CMK (cell line): ENCODE measurements at regions not wholly inside any gene's neighbourhood (a gene's known extent, or its start where the extent isn't known, plus 50 kb on each side); places are given as distances from the start of the nearest gene placed in this dataset.

ENCODE experiments used
- DNase-seq: peaks from one replicate; pipeline ENCODE4 v3.0.0-alpha.2; 2010; ENCODE audit warnings: low read depth

- DNase-seq = no peak
Observed at GRCh38 chr3:25002052-25002451, 426.0 kb upstream of the RARB start.

DNA sequence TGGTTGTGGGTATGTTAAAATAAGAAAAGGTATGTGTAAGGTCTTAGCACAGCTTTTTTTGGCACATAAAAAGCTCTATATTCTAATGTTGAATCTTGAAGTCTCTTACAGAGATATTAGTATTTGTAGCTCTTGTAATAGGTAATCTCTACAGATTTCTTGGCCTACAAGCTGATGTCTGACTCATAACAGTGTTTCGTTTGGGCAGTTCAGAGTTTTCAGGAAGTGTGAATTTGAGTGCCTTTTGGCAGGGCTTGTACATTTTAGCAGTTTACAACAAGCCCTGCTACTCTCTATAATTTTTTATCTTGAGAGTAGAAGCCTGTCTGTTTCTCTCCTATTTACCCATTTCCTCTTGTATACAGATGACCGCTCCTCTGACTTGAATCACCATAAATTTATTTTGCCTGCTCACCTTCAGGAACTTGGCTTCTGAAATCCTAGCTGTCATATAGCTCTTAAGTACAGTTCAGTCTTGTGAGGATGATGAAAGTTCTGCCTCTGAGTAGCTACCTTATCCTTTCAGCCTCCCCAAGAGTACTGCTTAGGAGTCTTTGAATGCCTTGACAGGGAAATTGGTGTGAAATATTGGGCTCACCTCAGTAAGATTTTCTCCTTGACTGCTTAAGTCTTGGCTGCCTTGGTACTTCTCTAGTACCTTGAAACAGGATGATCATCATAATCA, 419.9 kb upstream of the RARB start:
- no peak for DNase-seq

- no peak for DNase-seq
Observed at GRCh38 chr3:25009665-25010064, 418.4 kb upstream of the RARB start.

DNA sequence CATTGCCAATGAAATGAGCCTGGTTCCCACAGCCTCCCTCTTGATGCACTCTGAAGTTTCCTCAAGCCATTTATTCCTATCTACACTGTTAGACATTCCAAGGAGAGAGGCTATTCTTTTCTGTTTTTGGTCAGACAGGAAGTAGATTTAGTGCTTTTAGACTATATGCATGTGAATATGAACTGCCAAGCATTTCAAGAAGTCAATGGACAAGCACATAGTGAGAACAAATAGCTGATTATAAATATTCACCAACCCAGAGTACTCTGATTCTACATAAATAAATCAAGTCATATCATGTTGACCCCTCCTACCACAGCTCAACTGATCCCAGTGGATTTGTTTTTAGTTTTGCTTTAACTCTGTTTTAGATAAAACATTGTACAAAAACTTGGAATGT, 412.5 kb upstream of the RARB start:
- DNase-seq = no peak

DNA sequence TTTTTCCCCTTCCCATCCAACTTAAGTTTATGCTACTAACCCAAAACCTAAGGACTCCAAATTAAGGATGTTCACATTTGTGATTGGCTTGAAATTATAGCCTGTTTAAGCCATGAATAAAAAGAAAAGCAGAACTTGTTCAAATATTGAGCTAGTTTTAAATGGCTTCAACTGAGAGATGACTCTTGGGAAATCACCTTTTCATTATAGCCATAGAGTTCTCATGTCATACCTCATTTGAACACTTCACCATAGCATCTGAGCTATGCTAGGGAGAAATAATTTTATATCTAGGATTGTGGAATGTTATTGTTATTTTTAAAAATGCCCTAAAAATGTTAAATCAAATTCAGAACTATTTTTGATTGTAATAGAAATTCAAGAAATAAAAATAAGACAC, 409.2 kb upstream of the RARB start:
- DNase-seq = no peak

DNA sequence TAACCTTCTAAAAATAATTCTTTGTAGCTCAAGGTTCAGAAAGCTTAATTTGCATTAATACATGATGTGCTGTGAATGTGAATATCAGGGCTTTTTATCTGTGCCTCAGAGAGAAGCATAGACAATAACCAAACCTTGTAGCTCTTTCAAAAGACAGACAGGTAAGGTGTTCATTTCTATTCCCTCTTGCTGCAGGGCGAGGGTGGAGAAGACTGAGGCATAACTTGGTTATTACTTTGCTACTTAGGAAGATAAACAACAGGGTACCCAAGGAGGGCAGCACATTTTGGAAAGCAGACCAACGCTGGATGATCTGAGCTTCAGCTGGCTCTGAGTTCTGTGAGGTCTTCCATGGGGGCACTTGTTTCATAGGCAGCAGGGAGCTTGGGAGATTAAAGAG, 408.6 kb upstream of the RARB start:
- DNase-seq = no peak

GRCh38 chr3:25021816-25022215, 406.2 kb upstream of the RARB start:
- DNase-seq = no peak

DNA sequence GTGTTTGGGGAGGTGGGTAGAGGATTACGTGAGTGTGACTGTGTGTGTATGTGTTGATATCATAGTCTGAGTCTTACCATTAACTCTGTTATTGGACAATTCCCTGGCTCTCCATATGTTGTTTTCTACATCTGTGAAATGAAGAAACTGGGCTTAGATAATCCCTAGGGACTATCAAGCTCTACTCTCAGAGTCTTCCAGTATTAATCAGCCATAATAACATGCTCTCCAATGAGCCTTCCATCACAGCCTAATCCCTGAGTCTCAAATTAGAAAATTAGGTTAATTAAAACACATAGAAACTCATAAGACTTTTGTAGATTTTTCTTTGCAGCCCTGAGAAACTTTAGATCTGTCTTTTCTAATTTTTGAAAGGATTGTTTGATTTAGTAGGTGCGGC, 404.2 kb upstream of the RARB start:
- no peak for DNase-seq

GRCh38 chr3:25025236-25025635, 402.8 kb upstream of the RARB start:
- no peak for DNase-seq

- no peak for DNase-seq
Observed at GRCh38 chr3:25027650-25028049, 400.4 kb upstream of the RARB start.

- DNase-seq = no peak
Observed at GRCh38 chr3:25029820-25030219, 398.2 kb upstream of the RARB start.

DNA sequence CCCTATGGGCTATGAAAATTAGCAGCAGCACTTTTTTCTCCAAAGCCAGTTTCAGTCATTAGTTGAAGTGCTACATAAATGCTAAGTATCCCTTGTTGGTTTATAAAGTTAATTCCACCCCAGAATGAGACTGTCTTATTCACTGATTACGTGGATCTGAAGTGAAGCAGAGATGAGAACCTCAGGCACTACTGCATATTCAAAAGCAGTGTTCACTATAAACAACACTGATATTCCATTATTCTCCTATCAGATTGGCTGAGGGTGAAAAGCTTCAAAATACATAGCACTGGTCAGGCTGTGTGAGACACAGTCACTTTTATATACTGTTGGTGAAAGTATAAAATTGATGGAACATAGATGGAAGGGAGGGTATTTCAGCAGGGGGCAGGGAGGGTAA, 395.7 kb upstream of the RARB start:
- DNase-seq = no peak

DNA sequence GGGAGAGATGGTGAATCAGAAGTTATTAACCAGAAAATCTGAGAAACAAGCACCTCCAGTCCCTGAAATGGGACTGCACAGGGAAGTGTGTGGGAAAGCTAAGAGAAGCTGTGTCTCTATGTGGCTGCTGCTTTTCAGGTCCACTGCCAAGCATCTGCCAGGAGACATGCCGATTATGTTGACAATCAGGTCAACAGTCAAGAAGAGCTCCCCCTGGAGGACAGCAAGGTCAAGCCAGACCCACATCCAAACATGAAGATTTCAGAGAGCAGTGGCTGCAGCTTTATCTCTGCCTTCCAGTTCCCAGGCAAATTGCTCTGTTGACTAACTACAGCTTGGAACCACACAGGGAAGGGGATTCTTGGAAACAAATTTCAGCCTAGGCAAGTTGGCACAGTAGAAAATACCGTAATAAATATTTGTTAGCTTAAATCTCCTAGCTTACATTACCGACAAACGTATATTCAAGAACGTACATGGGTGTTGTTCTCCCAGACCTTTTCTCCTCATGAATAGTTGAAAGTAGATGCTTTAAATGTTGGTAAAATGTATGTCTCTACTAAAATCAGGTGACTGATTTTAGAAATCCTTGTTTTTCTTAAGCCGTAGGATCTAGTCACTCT, 394.5 kb upstream of the RARB start:
- no peak for DNase-seq

- no peak for DNase-seq
Observed at GRCh38 chr3:25035526-25035925, 392.5 kb upstream of the RARB start.

DNA sequence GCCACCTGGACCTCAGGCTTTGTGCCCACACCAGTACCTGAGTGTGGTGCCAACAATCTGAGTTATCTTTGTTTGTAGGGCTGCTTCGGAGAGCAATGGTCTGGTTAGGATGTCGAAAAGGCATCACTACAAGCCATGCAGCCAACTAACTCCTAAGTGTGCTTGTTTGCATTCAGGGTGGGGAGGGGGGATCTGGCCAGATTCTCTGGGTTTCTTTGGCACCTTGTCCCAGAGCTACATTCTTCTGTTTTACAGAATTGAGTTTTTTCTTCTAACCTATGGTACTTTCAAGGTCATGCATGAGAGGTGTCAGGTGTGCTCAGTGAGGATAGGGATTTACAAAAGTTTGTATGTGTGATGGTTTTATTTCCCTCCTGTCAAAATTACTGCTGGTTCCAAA, 391.4 kb upstream of the RARB start:
- DNase-seq = no peak

GRCh38 chr3:25037049-25037547, 391.0 kb upstream of the RARB start:
- no peak for DNase-seq

DNA sequence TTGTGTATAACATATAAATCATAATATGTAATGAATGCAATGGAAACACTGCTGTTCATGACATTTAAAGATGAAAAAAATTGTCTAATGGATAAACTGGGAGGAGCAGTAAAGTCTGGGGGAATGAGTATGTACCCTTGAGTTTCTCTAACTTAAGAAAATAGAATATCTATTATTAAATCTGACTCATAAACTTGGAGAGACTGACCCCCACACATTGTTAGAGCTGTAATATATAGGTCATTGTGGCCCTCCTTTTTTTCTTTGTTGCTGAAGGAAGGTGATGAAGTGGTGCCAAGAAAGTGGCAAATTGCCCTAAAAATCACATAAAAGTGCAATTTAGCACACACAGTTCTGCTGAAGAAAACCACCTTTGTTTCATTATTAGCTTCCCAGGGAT, 389.8 kb upstream of the RARB start:
- no peak for DNase-seq

GRCh38 chr3:25038922-25039321, 389.1 kb upstream of the RARB start:
- no peak for DNase-seq

GRCh38 chr3:25040748-25041147, 387.3 kb upstream of the RARB start:
- DNase-seq = no peak

- DNase-seq = no peak
Observed at GRCh38 chr3:25041871-25042584, 386.0 kb upstream of the RARB start.

DNA sequence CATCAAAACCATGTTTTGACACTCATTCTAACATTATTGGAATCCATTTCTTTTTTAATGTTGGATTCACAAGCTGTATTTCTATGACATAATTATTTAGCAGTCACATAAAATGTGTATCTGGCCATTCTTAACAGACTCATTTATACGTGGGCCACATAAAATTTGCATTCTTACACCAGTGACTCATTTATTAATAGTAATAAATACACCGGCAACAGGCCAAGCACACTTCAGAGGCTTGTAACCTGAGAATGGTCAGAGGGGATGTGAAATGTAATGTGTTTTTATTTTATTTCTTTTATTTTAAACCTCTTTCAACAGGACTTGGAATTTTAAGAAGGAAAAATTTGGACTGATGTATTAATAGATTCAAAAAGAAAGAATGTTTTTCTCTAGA, 384.9 kb upstream of the RARB start:
- no peak for DNase-seq

DNA sequence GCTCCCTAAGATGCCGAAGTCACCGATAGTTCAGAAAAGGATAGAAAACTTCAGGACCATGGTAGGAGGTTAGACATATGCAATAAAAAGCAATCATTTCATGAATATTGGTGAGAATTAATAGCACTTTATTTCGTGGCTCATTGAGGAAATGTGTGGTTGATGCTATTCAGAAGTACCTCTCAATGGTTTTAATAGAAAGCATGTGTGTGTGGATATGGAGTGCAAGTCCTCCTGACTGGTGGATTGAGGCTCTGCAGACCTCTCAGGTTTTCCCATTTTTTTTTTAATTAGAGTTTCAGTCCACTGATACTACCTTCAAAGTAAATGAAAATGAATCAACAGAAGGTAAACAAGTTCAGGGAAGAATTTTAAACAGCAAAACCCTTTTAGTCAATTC, 384.3 kb upstream of the RARB start:
- DNase-seq = no peak
